Muscle of leg (tissue), 3 donors: ENCODE measurements at regions not wholly inside any gene's neighbourhood (a gene's known extent, or its start where the extent isn't known, plus 50 kb on each side); places are given as distances from the start of the nearest gene placed in this dataset.

ENCODE experiments used
- DNase-seq: peaks from one replicate; pipeline ENCODE4 v3.0.0; 2013
- H3K27ac ChIP-seq: one replicate; pipeline ENCODE4 v1.5.1; 2013; ENCODE audit warnings: mild to moderate bottlenecking, low read length, control low read depth
- H3K27me3 ChIP-seq: one replicate; pipeline ENCODE4 v1.6.1; 2013; ENCODE audit warnings: low read length; ENCODE audit not compliant: control insufficient read depth, insufficient read depth
- H3K36me3 ChIP-seq: one replicate; pipeline ENCODE4 v1.6.1; 2013; ENCODE audit warnings: low read length; ENCODE audit not compliant: control insufficient read depth, insufficient read depth
- H3K4me1 ChIP-seq: one replicate; pipeline ENCODE4 v1.6.1; 2013; ENCODE audit warnings: low read length; ENCODE audit not compliant: control insufficient read depth, insufficient read depth
- H3K4me3 ChIP-seq: one replicate; pipeline ENCODE4 v1.5.1; 2013; ENCODE audit warnings: low read length, control low read depth
- H3K9me3 ChIP-seq: replicated peaks from 2 replicates; pipeline ENCODE4 v1.6.1; 2013; ENCODE audit warnings: low read depth, low read length; ENCODE audit not compliant: control insufficient read depth
- WGBS: methylation state at CpG from one replicate; pipeline ENCODE4 v1.1.5; 2013; ENCODE audit warnings: missing lambda C conversion rate; ENCODE audit not compliant: insufficient coverage; 5-methylcytosine and 5-hydroxymethylcytosine counted together

DNA sequence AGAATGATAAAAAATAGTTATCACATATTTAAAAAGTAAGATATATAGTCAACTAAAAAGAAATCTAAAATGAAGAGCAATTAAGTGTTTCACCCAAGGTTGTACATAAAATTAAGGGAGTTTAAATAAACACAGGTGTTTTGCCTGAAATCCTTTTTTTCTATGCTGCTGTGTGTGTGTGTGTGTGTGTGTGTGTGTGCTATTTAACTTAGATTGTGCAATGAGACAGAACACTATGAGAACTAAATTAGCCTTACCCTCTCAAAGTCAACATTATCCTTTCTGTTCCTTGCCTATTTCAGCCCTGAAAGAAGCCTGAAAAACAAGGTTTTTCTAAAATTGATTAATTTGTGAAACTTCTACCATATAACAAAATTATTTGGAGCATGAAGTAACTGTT lies 516.2 kb downstream of the ELAVL2 start:
- Histone ChIP-seq H3K27me3 (no peaks in the 10 kb centered on the region), H3K9me3 (no peaks in the 10 kb centered on the region), H3K4me1 (no peaks in the 10 kb centered on the region), H3K36me3 (no peaks in the 10 kb centered on the region), H3K27ac (no peak overlapping the region), H3K4me3 (no peak overlapping the region)
- DNase-seq, result no peak

DNA sequence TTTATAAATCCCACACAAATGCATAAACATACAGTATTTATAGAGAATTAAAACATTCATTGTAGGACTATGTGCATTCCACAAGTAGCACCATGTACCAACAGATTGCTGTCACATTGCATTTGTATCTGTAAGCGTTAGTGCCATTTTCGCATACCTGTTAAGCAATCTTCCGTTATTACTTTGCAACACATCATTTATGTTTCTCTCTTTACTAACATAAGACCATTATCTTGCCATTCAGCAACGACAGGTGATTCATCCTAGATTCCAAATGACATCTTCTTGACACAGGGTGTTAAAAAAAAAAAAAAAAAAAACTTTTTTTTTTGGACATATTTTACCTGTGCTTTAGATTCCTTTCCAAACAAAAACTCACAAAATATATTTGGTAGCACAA lies 511.8 kb downstream of the ELAVL2 start:
- Histone ChIP-seq H3K4me1 (no peaks in the 10 kb centered on the region), H3K9me3 (no peaks in the 10 kb centered on the region), H3K36me3 (no peaks in the 10 kb centered on the region), H3K4me3 (no peak overlapping the region), H3K27me3 (no peaks in the 10 kb centered on the region), H3K27ac (no peak overlapping the region)
- DNase-seq, result no peak
- WGBS, result 100% methylated on average over 3 of the region's 4 CpGs

- H3K4me1 ChIP-seq, result no peaks in the 10 kb centered on the region
- no peaks in the 10 kb centered on the region for H3K9me3 ChIP-seq
- no peak for DNase-seq
- no peak overlapping the region for H3K27ac ChIP-seq
- no peak overlapping the region for H3K4me3 ChIP-seq
- H3K27me3 ChIP-seq, result no peaks in the 10 kb centered on the region
- H3K36me3 ChIP-seq, result no peaks in the 10 kb centered on the region
Measured at GRCh38 chr9:23319092-23319491, 506.9 kb downstream of the ELAVL2 start.

DNA sequence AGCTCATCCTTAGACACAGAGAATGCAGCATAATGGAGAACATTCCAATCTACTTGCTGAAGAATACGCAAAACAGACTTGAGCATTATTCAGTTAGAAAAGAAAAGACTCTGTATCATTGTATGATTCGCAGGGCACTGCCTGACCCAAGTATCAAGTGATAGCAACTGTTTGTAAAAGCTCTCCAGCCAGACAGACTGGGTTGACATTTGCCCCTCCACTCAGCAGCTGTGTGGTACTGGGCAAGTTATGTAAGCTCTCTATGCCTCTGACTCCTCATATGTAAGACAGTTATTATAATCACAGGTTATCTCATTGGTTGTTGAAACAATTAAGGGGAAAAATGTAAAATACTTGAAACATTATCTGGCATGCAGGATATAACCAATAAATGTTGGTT lies 505.0 kb downstream of the ELAVL2 start:
- H3K27me3 ChIP-seq, result no peaks in the 10 kb centered on the region
- no CpG with 5 or more reads among the region's 2 CpGs for WGBS
- no peaks in the 10 kb centered on the region for H3K36me3 ChIP-seq
- no peaks in the 10 kb centered on the region for H3K4me1 ChIP-seq
- DNase-seq, result peak; percentile 53
- no peaks in the 10 kb centered on the region for H3K9me3 ChIP-seq
- H3K4me3 ChIP-seq, result no peak overlapping the region
- H3K27ac ChIP-seq, result no peak overlapping the region

GRCh38 chr9:23322392-23322791 lies 503.6 kb downstream of the ELAVL2 start:
- H3K27ac ChIP-seq, result no peak overlapping the region
- WGBS, result 100% methylated on average over 1 of the region's 4 CpGs
- no peaks in the 10 kb centered on the region for H3K4me1 ChIP-seq
- H3K9me3 ChIP-seq, result no peaks in the 10 kb centered on the region
- no peaks in the 10 kb centered on the region for H3K27me3 ChIP-seq
- no peak overlapping the region for H3K4me3 ChIP-seq
- H3K36me3 ChIP-seq, result no peaks in the 10 kb centered on the region
- DNase-seq, result no peak

DNA sequence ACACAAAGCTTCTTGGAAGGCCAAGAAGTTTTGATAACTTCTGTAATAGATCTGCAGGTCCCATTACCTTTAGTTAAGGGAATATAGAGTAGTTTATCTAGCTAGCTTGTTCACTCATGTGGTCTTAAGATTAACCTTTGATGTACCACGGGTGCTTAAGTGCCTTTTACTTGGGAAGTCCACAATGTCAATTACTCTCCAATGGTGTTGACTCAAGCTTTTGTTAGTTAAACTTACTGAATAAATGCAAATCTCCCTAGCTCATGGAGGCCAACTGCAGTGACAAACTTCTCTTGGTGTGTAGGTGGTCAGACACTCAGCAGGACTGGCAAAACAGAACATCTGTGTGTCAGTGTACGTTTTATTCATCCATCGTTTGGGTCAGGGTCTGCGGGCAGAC lies 501.5 kb downstream of the ELAVL2 start:
- Histone ChIP-seq H3K4me1 (no peaks in the 10 kb centered on the region), H3K36me3 (no peaks in the 10 kb centered on the region), H3K9me3 (no peaks in the 10 kb centered on the region), H3K27ac (no peak overlapping the region), H3K27me3 (no peaks in the 10 kb centered on the region), H3K4me3 (no peak overlapping the region)
- DNase-seq, result no peak
- no CpG with 5 or more reads among the region's 4 CpGs for WGBS

GRCh38 chr9:23326597-23326996 lies 499.4 kb downstream of the ELAVL2 start:
- Histone ChIP-seq H3K27ac (no peak overlapping the region), H3K4me3 (no peak overlapping the region), H3K9me3 (peaks cover 7% of the 10 kb centered on the region), H3K27me3 (no peaks in the 10 kb centered on the region), H3K4me1 (no peaks in the 10 kb centered on the region), H3K36me3 (no peaks in the 10 kb centered on the region)
- DNase-seq, result no peak
- no CpG with 5 or more reads among the region's 3 CpGs for WGBS

- Histone ChIP-seq H3K27me3 (no peaks in the 10 kb centered on the region), H3K36me3 (no peaks in the 10 kb centered on the region), H3K27ac (no peak overlapping the region), H3K9me3 (no peaks in the 10 kb centered on the region), H3K4me3 (no peak overlapping the region), H3K4me1 (no peaks in the 10 kb centered on the region)
- WGBS, result 100% methylated on average over 2 of the region's 3 CpGs
- DNase-seq, result no peak
Measured at GRCh38 chr9:23341346-23341745, 484.7 kb downstream of the ELAVL2 start.

- no peaks in the 10 kb centered on the region for H3K9me3 ChIP-seq
- H3K27ac ChIP-seq, result no peak overlapping the region
- no peaks in the 10 kb centered on the region for H3K36me3 ChIP-seq
- WGBS, result no CpG with 5 or more reads among the region's 1 CpG
- no peak overlapping the region for H3K4me3 ChIP-seq
- no peaks in the 10 kb centered on the region for H3K27me3 ChIP-seq
- peak; percentile 54 for DNase-seq
- H3K4me1 ChIP-seq, result no peaks in the 10 kb centered on the region
Measured at GRCh38 chr9:23342291-23342690, 483.7 kb downstream of the ELAVL2 start.

DNA sequence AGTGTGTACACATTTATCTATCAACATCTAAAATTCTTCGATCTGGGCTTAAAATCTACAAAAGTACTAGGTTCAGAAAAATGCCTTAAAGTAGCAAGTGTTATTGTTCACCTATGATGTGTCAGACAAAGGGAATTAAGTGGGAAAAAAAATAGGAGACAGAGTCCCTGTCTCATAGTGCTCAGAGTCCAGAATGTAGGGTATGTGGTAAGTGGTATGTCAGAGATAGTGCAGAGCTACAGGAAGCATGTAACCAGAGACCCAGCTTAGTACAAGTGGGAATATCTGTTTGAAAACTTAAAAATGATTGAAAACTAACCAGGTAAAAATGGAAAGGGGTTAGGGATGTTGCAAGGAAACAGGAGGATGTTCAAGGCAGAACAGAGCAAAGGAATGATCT lies 482.8 kb downstream of the ELAVL2 start:
- no peak for DNase-seq
- no peaks in the 10 kb centered on the region for H3K4me1 ChIP-seq
- no peaks in the 10 kb centered on the region for H3K27me3 ChIP-seq
- H3K36me3 ChIP-seq, result no peaks in the 10 kb centered on the region
- no peak overlapping the region for H3K4me3 ChIP-seq
- H3K27ac ChIP-seq, result no peak overlapping the region
- no peaks in the 10 kb centered on the region for H3K9me3 ChIP-seq
- WGBS, result no CpG with 5 or more reads among the region's 1 CpG

GRCh38 chr9:23361096-23361495 lies 464.9 kb downstream of the ELAVL2 start:
- Histone ChIP-seq H3K36me3 (no peaks in the 10 kb centered on the region), H3K9me3 (peaks cover 10% of the 10 kb centered on the region), H3K27ac (no peak overlapping the region), H3K4me3 (no peak overlapping the region), H3K27me3 (no peaks in the 10 kb centered on the region), H3K4me1 (no peaks in the 10 kb centered on the region)
- WGBS, result 100% methylated on average over 1 of the region's 1 CpG
- no peak for DNase-seq
